GM21619 (cell line): ENCODE measurements at regions not wholly inside any gene's neighbourhood (a gene's known extent, or its start where the extent isn't known, plus 50 kb on each side); places are given as distances from the start of the nearest gene placed in this dataset.
"Not testable (repeated sequence)": the region's sequence is repeated elsewhere in the genome, so short reads cannot be mapped to it uniquely, and the experiment has no call there.

ENCODE experiments used
- ATAC-seq: cut with Tn5 transposase; IDR thresholded peaks from one replicate; pipeline ENCODE4 v1.9.1; 2021; ENCODE audit not compliant: unreplicated experiment

- ATAC-seq, result no peak
These were observed 266.4 kb downstream of the CXCL12 start for GRCh38 chr10:44118500-44118899.

DNA sequence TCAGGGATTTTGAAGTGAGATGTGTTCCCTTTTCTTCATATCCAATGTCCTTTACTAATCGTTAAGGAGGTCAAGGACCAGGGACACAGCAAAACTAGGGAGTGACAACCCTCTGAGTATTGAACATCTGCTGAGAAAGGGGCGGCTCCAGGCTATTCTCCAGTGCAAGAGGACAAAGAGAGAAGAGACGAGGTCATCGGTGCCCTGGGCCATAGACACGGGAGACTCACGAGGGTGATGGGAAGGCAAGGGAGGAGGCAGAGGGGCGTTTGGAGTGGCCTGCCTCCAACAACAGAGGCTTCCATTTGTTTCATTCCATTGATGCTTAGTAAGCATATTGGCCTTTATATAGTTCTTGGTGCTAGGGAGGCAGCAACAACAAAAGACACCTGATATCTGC is 268.4 kb downstream of the CXCL12 start:
- no peak for ATAC-seq

- no peak for ATAC-seq
These were observed 269.4 kb downstream of the CXCL12 start for GRCh38 chr10:44115516-44115915.

DNA sequence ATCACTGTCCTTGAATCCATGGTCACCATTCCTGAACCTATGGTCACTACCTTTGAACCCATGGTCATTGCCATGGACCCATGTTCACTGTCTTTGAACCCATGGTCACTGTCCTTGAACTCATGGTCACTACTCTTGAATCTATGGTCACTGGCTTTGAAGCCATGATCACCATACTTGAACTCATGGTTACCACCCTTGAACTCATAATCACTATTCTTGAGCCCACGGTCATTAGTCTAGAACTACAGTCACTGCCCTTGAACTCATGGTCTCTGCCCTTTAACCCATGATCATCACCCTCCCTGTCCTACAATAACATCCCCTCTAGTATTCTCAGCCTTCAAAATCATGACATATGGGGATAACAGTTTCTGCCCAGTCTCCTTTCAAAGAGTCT is 270.5 kb downstream of the CXCL12 start:
- ATAC-seq, result no peak

GRCh38 chr10:44112280-44112679 is 272.6 kb downstream of the CXCL12 start:
- not testable (repeated sequence) for ATAC-seq

- no peak for ATAC-seq
These were observed 279.2 kb downstream of the CXCL12 start for GRCh38 chr10:44105696-44106095.

DNA sequence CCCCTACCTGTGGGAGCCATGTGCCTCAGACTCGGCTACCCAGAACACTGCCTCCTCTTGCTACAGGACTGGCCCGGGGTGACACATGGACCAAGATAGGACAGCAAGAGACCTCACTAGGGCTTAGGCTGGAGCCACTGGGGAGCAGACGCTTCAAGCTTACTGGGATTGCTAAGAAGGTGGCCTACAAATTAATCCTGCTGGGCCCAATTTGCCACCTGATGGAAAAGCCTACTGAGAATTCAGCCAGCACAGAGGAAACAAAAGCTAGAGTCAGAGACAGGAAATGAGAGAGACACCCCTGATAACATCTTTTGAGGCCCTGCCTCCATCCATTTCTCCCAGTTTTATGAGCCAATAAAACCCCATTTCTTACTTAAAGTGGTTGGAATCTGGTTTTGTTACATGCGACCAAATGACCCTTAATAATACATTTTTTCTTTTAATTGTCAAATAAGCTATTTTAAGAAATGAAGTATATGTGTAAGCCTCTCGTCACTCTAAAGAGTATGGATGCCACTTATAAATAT is 282.1 kb downstream of the CXCL12 start:
- no peak for ATAC-seq

DNA sequence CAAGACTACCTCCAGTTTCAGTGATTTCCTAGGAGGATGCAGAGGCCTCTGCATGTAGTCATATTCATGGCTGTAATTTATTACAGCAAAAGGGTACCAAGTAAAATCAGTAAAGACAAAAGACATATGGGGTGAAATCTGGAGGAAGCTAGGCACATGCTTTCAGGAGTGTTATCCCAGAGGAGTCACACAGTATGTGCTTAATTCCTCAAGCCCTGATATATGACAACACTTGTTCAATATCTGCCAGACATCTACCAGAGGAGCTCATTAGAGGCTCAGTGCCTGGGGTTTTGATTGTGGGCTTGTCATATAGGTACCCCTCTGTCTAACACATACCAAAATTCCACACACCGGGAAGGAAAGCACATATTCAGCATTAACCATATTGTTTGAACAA is 283.8 kb downstream of the CXCL12 start:
- no peak for ATAC-seq

DNA sequence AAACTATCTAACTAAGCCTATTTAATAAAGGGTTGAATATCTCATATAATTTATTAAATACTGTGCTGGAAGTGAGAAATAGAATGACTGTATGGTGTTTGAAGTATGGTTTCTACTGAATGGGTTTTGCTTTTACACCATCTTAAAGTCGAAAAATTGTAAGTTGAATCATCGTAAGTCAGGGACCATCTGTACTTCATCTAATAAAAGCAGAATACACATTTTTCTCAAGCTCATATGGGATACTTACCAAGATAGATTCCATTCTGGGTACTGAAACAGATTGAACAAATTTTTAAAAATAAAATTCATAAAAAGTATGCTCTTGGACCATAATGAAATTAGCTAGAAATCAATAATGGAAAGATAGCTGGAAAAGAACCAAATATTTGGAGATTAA is 285.4 kb downstream of the CXCL12 start:
- ATAC-seq, result no peak

DNA sequence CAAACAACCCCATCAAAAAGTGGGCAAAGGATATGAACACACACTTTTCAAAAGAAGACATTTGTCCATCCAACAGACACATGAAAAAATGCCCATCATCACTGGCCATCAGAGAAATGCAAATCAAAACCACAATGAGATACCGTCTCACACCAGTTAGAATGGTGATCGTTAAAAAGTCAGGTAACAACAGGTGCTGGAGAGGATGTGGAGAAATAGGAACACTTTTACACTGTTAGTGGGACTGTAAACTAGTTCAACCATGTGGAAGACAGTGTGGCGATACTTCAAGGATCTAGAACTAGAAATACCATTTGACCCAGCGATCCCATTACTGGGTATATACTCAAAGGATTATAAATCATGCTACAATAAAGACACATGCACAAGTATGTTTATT is 288.7 kb downstream of the CXCL12 start:
- not testable (repeated sequence) for ATAC-seq

- ATAC-seq, result no peak
These were observed 295.2 kb downstream of the CXCL12 start for GRCh38 chr10:44089671-44090070.

DNA sequence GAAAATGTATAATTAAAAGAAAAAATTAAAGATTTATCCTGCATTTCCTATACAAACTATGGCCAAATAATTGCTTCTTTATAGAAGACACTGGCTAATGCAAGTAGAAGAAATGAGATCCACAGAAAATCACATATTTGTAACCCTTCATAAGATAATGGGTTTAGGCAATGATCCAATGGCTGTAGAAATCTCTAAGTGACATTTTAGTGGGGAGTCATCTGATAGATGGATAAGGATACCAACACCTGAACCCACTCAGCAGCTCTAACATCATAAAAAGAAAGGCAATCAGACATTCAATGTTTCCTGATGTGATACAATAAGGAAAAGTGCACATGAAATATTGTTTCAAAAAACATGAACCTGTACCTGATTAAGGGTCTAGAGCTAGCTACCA is 297.5 kb downstream of the CXCL12 start:
- no peak for ATAC-seq

DNA sequence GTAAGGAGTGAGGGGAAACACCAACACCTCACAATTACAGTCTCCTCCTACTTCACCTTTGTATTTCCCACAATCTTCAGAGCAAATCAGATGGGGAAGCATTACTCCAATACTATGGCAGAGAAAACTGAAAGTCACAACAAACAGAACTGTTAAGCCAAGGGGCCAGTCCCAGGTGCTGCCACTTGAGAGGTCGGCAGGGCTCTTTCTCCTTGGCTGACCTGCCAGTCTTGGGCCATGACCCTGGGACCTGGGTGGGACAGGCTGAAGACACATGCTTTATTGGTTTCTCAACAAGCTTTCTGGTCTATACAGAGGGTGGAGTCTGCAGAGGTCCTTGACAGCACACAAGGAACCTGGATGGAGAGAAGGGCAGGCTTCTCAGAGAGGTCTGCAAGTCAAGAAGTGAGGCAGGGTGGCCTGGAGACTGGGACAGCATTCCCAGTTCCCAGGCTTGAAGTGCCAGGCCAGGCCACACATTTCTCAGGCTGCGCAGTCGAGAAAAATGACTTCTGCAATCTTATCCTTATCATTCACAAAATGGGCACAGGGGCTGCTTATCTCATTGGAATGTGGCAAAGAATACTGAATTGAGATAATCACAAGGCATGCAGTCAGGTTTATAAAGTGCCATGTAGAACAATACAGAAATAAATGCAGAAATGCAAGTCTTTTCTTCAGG is 301.0 kb downstream of the CXCL12 start:
- no peak for ATAC-seq

GRCh38 chr10:44071479-44071878 is 313.4 kb downstream of the CXCL12 start:
- no peak for ATAC-seq

DNA sequence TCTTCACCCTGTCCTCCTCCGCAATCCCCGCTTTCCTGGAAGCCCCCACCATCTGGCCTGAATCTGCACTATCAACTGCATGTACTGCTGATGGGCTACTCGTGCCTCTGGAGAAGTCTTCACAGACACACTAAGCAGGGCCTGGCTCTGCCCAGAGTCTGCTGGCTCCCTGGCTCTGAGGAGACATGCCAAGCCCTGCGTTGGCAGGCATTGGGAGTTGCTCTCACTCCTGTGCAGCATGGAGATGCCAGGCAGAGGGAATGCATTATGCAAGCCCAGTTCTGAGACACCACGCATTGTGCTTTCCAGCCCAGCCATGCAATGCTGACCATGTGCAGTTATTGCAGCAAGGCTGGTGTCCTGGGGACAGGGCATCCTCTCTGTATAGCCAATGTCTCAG is 314.6 kb downstream of the CXCL12 start:
- ATAC-seq, result no peak

GRCh38 chr10:44069573-44069972 is 315.3 kb downstream of the CXCL12 start:
- no peak for ATAC-seq

DNA sequence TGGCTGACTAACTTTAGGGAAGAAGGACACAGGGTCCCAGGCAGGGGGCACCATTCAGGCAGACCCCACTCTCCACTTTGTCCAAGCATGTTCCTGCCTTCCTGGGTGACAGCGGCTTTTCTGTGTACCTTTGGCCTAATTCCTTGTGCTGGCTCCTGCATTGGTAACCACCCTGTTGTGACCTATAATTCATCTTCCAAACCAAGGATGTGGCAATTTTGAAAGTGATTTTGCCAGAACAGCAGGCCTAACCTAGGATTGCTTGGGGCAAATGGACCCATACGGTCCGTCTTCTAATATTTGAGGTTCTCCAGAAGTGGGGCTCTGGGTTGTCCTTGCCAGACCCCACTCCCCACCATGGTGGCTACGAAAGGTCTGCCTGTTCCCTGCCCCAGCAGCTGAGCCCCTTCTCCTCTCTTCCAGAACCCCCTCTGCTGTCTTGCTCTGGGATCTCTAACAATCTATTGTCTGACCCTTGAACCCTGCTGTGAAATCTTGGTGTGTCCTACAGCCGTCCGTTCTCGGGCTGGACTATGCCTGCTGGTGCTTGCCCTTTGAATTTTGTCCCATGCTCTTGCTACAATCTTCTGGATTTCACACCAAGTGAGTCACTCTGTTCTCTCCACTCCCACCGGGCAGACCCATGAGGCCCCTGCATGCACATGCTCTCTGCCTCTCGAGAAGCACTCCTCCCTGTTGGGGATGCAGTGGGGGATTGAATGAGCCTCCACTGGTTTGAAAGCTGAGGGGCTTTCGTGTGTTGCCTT is 316.0 kb downstream of the CXCL12 start:
- no peak for ATAC-seq

- ATAC-seq, result no peak
These were observed 317.5 kb downstream of the CXCL12 start for GRCh38 chr10:44067432-44067831.

- no peak for ATAC-seq
These were observed 318.2 kb downstream of the CXCL12 start for GRCh38 chr10:44066527-44067255.

DNA sequence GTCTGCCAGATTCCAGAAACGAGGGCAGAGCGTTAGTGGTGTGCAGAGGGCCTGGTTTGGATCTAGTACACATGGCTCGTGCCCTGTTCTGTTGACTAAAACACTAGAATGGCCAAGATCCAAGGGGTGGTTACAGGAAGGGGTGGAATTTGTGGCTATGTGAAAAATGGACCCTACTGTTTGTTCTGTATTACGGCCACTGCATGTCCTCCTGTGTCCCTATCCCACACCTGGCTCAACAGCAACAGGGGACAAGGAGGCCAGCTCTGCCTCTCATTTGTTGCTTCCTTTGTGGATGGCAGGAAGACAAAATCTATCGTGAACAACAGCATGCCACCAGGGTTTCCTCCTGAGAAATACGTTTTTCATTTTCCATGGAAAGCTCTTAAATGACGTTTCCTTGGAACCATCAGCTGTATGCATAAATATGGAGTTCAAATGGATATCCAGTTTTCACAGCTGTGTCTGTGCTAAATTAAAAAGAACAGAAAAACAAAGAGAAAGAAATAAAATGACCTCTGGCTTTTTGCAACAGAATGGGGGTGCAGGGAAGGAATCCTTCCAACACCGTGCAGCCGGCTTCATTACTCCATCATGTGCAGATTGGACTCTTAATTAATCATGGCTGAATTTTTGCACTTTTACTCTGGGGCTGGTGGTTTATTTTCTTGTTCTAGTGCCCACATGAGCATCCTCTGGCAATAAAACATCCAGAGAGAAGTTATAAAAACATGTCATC is 318.9 kb downstream of the CXCL12 start:
- ATAC-seq, result no peak
